Gastroesophageal sphincter (tissue), 3 donors: ENCODE measurements at regions not wholly inside any gene's neighbourhood (a gene's known extent, or its start where the extent isn't known, plus 50 kb on each side); places are given as distances from the start of the nearest gene placed in this dataset.

Experiments used
- POLR2A ChIP-seq, 2 donors: fragments of 450-650 bp; IDR thresholded peaks; one replicate each; pipeline ENCODE4 v1.6.1; 2017; ENCODE audit warnings: antibody characterized with exemption in 2 of 2, mild to moderate bottlenecking in 2 of 2, moderate library complexity in 1 of 2
- TF ChIP-seq, protein P1 (sequence below), 4 experiments: fragments of 200-600 bp in 2 of 4; fragments of 450-650 bp in 2 of 4; sonication (generic) in 1 of 4; IDR thresholded peaks; one replicate each; pipeline ENCODE4 v1.5.1; 2017 to 2019; ENCODE audit warnings: antibody characterized with exemption in 4 of 4, mild to moderate bottlenecking in 2 of 4, moderate library complexity in 2 of 4

DNA sequence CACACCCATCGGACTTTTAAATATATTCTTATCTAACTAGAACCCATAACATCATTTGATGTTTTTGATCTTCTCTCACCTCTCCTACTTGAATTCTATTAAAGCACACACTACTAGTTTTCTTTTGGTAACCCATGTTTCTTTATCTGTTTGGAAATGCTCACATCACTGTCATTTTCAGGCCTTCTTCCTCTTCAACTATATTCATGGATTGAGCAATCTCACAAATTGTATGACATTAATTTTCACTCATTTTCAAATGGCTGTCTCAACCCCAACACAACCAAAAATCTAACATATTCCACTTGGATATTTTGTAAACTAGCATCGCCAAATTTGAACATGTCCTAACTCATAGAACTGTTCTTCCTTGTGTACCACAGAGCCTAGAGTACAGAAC lies 488.0 kb upstream of the SEMA3A start:
- TF ChIP-seq, protein P1, sequence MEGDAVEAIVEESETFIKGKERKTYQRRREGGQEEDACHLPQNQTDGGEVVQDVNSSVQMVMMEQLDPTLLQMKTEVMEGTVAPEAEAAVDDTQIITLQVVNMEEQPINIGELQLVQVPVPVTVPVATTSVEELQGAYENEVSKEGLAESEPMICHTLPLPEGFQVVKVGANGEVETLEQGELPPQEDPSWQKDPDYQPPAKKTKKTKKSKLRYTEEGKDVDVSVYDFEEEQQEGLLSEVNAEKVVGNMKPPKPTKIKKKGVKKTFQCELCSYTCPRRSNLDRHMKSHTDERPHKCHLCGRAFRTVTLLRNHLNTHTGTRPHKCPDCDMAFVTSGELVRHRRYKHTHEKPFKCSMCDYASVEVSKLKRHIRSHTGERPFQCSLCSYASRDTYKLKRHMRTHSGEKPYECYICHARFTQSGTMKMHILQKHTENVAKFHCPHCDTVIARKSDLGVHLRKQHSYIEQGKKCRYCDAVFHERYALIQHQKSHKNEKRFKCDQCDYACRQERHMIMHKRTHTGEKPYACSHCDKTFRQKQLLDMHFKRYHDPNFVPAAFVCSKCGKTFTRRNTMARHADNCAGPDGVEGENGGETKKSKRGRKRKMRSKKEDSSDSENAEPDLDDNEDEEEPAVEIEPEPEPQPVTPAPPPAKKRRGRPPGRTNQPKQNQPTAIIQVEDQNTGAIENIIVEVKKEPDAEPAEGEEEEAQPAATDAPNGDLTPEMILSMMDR (IDR thresholded peaks at IDR 0.05), result no peak
- no peak for TF ChIP-seq POLR2A (IDR thresholded peaks at IDR 0.05)
